HG03469 (cell line): ENCODE measurements at regions not wholly inside any gene's neighbourhood (a gene's known extent, or its start where the extent isn't known, plus 50 kb on each side); places are given as distances from the start of the nearest gene placed in this dataset.

ENCODE experiments used
- ATAC-seq: cut with Tn5 transposase; IDR thresholded peaks from one replicate; pipeline ENCODE4 v1.9.1; 2021; ENCODE audit warnings: mild to moderate bottlenecking, moderate library complexity, moderate number of reproducible peaks; ENCODE audit not compliant: unreplicated experiment

DNA sequence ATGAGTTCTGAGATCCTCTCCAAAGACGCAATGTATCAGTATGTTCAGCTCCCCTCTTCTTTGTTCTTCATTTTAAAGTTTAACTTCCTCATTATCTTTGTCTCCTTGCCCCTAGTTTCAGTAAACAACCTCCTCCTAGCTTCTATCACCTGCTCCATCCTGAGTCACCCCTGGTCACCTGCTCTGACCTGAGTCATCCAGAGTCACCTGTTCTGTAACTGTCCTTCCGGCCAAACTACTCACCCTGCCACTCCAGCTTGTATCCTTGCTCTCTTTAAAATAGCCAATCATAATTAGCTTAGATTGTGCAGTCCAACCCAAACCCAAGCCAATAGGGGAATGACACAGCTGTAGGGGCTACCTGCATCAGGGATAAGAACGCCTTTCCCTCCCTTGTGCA lies 332.0 kb downstream of the OLFM3 start:
- no peak for ATAC-seq

DNA sequence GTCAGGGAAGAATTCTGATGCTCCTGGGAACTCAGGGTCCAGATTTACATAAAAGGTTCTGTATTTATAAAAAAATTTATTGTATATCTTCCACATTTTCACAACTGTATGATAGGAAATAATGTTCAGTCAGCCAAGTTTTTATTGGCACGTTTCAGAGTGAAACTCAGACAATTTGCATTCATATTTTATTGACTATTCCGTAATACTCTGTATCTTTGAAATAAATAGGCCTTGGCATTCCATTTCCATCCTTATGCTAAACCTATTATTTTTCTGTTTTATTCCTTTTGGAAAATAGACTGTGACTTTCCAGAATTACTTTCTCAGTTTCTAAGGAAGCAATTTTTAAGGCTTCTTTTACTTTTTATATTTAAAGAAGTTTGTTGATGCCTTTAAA lies 329.0 kb downstream of the OLFM3 start:
- no peak for ATAC-seq

DNA sequence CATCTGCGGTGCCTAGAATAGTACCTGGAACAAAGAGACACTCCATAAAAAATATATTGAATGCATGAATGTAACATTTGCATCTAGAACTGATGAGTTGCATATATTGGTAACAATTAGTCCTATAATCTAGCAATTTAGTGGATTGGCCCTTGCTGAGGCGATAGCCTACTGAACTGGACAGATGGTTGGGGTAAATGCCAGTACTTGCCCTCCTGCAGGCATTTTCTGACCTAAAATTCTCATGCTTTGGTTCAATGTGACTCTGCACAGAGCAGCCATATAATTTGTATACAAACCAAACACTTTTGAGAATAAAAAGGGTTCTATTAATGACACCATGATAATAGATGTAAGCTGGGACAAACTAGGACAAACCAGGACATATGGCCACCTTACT lies 313.6 kb downstream of the OLFM3 start:
- no peak for ATAC-seq

DNA sequence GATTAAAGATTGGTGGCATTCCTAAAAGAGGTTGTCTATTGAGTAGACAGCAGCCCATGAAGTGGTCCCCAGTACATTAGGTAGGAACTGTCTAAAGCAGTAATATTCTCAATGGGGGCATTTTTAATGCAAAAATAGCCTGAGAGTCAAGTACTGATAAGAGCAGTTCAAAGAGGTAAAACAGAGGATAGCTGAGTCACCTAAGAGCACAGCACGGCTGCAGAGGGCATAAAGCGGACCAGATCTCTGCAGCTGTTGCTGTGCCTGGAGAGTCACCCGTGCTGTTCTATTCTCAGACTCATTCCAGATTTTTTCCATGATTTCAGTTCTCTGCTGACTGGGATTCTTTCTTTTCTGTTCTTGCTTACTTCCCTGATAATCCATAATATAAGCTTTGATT lies 313.2 kb downstream of the OLFM3 start:
- ATAC-seq: no peak

DNA sequence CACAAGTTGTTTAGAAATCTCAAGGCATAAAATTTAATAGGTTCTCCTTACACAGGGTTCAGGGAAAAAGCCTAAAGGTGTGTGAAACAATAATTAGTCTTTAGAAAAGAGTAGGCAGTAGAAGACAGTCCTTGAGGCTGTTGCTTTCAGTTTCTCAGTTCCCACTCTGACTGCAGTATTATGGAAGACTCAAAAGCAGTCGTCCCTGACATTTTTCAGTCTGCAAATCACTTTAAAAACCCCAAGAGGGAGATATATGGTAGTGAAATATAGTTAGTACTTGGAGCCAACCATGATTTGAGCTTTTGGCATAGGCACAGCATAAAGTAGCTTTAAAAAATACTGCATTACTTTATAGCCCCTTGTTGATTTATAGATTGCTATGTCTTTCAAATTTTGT lies 299.7 kb downstream of the OLFM3 start:
- ATAC-seq: no peak

DNA sequence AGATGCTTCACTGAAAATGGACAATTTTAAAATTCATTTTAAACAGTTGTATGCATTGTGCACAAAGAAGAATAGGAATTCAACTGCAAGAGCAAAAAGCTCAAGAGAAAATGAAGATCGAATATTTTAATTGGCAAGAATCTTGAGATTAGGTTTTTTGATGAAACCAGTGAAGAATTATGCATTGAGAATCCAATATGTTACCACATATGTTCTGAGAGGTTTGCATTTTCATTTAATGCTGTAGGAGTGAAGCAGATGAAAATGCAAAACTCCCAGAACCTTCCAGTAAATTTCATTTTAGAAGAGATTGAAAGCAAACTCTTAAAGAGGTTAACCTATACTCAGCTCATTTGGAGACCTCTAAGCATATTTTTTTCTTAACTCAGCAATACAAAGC lies 298.0 kb downstream of the OLFM3 start:
- ATAC-seq: no peak

DNA sequence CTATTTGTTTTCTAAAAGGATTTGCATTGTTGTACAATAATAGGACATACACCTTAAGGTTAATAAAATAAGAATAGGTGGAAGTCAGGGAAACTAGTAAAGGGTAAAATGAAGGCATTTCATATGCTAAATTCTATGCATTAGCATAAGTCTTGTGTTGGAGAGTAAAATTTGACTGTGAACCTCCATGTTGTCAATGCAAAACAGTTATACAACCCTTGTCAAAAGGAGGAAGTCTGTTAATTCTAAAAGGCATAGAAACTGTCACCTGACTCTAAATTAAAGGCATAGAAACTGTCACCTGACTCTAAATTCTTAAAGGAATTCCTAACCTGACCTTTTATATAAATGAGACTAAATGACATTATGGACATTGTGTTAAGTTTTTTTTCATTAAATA lies 291.8 kb downstream of the OLFM3 start:
- no peak for ATAC-seq

DNA sequence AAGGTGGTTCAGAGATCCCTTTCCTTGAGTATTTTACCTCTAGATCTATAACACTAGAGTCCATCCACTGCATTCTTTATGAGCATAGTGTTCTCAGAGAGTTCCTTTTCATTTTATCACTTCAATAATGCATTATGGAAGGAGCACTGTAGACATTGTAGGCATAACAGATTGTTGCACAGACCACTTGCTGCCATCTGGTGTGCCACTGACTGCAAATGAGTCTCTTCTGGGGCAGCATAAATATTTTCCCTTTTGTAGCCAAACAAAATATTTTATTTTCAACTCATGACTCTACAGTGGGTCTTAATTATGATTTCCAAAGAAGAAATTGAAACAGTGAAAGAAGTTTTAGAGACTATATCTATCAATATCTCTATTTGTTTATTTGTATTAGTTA lies 290.4 kb downstream of the OLFM3 start:
- no peak for ATAC-seq

DNA sequence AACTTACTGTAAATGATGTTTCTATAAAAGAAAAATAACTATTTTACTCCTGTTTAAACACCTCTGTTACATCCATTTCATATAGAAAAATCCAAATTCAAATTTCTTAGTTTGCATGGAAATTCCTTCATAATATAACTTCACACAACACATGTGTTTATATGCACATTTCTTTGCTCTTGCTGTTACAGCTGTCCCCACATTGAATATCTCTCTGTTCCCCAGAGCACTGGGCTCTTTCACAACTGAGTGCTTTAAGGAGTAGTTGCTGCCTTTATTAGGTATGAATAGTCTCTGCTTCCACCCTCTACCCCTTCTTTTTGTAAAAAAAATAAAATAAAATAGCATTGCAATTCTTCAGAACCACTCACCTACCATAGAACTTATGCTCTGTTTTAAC lies 287.0 kb downstream of the OLFM3 start:
- no peak for ATAC-seq

DNA sequence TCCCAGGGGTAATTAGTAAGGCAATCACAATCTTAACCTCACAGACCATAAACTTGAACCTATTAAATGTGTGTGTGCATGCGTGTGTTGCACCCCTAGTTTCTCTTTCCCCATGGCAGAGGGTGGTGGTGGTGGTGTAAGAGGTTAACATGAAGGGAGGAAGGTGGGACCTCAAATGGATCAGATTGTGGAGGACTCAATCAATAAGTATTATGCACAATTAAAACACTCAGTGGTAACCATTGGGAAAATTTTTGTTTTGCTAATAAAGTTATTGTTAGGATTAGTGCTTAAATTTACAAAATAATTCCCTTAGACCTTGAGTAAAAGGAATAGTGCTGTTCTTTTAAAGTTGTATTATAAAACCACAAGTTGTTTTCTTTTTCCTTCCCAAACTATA lies 283.0 kb downstream of the OLFM3 start:
- ATAC-seq: no peak

DNA sequence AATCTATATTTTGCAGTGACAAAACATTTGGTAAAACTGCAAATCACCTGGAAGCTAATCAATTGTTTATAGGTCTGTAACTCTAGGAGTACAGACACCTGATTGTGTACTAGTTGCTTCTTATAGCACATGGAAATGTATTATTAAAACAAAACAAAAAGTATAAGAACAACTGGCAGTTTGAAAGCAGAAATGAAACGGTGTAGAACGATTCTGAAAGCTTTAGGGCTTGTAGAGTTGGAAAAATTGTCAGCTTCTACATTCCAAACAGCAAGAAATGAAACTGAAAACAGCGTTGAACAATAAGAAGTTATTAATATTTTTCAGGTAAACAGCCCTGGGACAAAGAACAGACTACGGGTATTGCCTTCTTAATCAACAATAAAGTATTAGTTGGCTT lies 273.3 kb downstream of the OLFM3 start:
- no peak for ATAC-seq

DNA sequence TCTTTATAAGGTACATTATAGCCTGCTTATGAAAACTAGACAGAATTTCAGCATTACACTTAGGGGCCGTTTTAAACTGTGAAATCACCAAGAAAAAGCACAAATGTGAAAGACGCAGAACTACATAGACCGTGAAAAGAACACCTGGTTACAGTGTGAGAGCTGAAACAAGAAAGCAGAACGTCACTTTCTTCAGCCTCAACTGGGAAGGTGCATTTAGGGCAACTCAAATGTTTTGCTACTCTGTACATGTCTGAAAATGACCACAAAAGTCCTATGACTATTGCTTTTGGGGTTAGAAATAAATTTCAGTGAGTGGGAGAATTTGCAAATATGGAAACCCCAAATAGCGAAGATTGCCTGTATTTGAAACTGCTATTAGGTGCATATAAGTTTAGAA lies 268.7 kb downstream of the OLFM3 start:
- no peak for ATAC-seq

DNA sequence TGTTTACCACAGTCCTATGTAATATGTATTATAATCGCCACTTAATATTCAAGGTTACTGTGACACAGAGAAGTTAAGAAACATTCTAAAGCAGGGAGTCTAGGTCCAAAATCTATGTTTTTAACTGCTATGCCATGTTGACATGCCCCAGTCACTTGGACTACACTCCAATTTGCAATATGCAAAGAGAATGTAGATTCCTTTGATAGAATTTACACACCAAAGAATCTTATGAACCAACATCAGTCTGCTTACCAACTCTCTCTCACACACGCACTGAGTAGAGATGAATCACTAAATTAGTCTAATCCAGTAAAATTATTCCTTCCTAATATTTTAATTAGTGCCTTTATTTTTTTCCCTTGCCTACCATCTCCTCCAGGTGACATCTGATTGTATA lies 266.2 kb downstream of the OLFM3 start:
- no peak for ATAC-seq

DNA sequence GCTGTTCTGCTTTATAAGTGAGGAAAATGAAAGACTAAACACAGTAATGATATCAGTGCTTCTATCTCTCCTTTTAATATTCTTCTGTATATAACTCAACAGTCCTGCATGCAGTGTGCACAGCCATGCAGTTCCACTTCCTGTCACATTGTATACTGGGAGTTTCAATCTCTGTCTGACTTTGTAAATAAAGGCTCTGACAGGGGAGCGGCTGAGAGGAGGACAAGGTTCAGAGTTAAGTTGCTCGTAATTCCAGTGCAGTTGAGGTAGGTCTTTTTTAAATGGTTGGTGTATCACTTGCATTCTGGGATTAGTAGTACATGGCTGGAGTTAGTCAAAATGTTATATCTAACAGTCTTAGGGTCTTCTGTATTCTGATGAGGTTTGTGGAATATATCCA lies 264.5 kb downstream of the OLFM3 start:
- peak; percentile 63 for ATAC-seq

DNA sequence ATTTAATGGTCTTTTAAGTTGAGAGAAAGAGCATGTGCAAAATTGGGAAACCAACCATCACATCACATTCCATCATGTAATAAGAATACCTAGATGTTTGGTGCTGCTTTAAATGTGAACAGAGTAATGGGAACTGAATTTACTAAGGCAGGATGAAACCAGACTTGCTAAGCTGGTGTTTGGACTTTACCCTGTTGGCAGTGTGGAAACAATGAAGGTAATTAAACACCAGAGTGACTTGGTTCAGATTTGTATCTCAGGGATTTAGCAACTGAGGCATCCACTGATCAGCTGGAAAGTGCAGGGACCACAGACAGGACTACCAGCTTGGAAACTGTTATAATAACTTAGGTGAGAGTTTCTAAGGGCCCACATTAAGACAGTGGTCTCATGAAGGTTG lies 263.4 kb downstream of the OLFM3 start:
- no peak for ATAC-seq

DNA sequence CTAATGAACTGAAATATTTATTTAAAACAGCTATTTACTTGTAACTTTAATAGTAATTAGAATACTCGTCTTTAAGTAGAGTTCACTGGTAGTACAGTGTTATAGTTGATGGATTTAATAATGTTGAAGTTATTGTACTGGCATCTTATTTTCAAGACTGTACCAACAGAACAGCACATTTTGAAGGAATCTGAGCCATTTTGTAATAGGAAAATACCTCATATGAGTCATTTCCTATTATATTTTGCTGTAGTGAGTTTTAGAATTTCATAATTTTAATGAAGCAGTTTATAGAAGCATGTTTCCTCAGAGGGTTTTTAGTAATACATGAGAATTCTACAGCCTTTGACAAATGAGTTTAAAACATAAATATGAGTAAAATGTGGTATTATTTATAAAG lies 258.3 kb downstream of the OLFM3 start:
- ATAC-seq: no peak

DNA sequence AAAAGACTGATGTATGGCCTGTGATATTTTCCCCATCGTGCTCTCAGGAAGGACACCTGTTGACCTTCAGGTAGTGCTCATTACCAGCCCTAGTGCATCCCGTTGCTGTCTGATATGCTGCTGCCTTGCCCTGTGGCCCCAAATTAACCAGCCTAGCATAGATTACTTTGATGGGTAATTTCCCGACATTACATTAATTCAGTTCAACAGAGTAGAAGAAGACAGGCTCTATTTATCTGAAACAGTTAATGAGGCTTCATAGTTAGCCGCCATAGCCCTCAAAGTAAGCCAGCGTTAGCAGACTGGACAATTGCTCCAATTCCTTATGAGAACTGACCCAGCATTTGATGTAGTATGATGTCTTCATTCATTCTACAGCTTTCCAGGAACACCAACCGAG lies 257.6 kb downstream of the OLFM3 start:
- no peak for ATAC-seq

DNA sequence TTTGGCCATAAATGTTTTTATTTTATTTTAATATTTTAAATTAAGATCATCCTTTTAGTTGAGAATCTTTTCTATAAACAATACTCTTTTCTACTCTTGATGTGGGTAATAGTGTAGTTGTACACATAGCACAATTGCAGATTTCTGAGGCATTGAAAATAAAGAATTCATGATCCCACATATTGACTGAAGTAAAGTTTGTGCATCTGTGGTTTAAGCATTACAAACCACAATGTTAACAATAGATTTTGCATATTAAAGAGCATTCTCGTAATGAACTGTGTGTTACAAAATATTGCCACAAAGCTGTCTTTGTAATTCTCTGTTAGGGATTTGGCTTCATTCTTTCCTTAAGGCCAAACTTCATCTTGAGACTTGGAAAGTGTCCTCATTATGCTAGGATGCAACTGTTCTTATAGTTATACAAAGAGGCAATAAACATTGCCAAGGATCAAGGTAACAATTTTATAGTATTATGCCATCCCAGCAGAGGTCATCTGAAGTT lies 256.8 kb downstream of the OLFM3 start:
- no peak for ATAC-seq

DNA sequence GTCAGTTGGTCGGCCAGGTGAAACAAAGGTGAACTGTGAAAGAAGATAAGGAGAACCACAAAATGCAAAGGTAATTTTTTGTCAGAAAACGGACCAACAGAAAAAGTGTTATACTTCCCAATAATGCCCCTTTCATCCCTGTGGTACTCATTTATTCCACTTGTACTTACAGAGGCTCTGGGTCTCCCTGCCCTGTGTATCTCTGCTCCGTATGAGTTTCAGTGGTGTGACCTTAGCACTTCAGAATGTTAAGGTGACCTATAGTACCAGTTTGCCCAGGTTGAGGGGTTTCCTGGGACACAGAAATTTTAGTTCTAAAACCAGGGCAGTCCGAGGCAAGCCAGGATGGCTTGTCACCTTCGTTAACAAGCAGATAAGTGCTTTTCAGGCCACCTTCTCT lies 254.8 kb downstream of the OLFM3 start:
- ATAC-seq: no peak

DNA sequence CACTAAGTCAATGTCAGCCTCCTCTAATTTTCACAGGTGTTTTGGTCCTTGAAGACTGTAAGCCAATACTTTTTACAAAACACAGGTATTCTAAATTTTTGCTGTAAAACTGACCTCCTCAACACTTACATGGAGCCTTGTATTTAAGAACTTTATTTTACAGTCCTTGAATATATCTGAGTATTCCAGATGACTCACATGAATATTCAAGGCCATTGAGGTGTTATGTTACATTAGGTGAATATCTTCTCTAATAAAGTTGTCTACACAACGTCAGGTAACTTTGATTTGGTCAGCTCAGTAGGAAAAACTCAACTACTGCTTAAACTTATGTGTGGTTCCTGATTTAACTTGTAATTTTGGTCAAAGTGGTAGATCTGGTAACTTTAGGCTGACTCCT lies 254.2 kb downstream of the OLFM3 start:
- ATAC-seq: no peak

DNA sequence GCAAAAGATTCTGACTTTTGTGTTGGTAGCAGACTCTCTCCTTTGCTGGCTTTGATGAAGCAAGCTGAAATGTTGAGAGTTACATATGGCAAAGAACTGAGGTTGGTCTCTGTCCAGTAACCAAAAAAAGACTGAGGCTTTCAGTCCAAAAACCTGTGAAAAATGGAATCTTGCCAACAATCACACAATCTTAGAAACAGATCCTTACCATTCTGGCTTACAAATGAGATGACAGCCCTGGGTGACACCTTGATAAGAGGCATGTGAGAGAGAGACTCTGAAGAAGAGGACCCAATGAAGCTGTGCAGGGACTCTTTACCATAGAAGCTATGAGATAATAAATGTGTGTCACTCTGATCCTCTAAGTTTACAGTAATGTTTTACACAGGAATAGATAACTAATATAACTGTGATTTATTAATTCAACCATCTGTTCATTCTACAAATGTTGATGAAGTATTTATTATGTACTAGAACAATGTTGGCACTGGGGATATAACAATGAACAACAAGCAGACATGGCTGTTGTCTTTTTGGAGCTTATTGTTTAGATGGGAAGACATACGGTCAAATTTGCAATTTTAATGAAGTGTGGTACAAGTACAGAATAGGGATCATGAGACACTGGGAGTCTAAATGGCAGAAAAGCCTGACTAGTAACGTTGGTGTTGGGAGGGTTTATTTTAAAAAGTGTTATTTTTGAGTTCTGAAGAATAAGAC lies 251.0 kb downstream of the OLFM3 start:
- no peak for ATAC-seq

DNA sequence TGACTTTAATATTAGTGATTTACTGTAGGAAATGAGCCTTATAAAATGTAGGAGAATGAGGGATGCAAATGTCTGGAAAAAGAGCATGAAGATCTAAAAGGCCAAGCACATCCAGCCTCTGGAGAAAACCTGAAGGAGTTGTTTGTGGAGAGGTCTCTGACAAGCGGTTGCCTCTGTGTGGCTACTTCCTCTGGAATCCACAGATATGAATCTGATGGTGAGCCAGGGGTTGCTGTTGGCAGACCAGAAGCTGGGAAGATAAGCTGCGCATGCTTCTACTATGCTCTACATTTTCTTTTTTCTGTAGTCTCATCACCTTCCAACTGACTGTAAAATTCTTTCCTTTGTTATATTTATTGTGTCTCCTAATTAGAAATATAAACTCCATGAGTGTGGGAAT lies 248.6 kb downstream of the OLFM3 start:
- ATAC-seq: no peak
